T-helper 17 cell (primary cell): ENCODE measurements at regions not wholly inside any gene's neighbourhood (a gene's known extent, or its start where the extent isn't known, plus 50 kb on each side); places are given as distances from the start of the nearest gene placed in this dataset.
"Not testable (repeated sequence)": the region's sequence is repeated elsewhere in the genome, so short reads cannot be mapped to it uniquely, and the experiment has no call there.

ENCODE experiments used
- ATAC-seq: fragments of 150-1000 bp; cut with Tn5 transposase; 2 replicates; pipeline ENCODE4 v1.10.0; 2021; ENCODE audit warnings: mild to moderate bottlenecking, moderate library complexity
- DNase-seq, 3 donors: peaks; one replicate each; pipeline versions ENCODE4 v3.0.0 to v3.0.0-alpha.2; 2020 to 2021
- H3K9me3 ChIP-seq: one replicate; pipeline ENCODE4 v1.7.0; 2013; ENCODE audit warnings: low read length, mild to moderate bottlenecking; ENCODE audit not compliant: control insufficient read depth, poor library complexity, severe bottlenecking
- H3K27ac Mint-ChIP-seq: one replicate; pipeline ENCODE4 v1.8.0; 2022; ENCODE audit warnings: mild to moderate bottlenecking, moderate library complexity, mixed read lengths
- H3K27me3 Mint-ChIP-seq: one replicate; pipeline ENCODE4 v1.8.0; 2022; ENCODE audit warnings: mixed read lengths
- H3K36me3 Mint-ChIP-seq: one replicate; pipeline ENCODE4 v1.8.0; 2022; ENCODE audit warnings: low read depth, mixed read lengths
- H3K4me1 Mint-ChIP-seq: one replicate; pipeline ENCODE4 v1.8.0; 2022; ENCODE audit warnings: mild to moderate bottlenecking, mixed read lengths
- H3K4me3 Mint-ChIP-seq: one replicate; pipeline ENCODE4 v1.8.0; 2022; ENCODE audit warnings: mild to moderate bottlenecking, moderate library complexity, mixed read lengths

GRCh38 chr21:9656455-9656854 is 864.9 kb upstream of the TPTE start:
- not testable (repeated sequence) for DNase-seq

DNA sequence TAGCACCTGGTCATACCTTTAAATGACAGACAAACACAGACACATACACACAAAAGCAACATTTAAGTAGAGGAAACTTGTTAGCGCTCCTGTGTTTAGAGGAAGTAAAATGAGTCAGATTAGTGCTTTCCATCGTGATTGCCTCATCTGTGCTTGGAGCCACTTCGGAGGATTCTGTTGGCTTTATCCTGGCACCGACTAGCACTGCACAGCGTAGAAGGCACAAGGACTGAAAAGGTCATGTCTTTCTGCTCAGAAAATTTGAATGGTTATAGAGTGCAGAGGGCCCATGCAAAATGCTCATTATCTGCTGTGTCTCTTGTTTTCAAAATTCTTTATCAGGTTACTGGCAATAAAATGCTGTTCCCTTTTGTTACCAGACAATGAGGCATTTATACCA is 863.6 kb upstream of the TPTE start:
- not testable (repeated sequence) for H3K4me1 Mint-ChIP-seq, ATAC-seq, DNase-seq

More at GRCh38 chr21:9656455-9656854, 864.9 kb upstream of the TPTE start:
- H3K27ac Mint-ChIP-seq, ATAC-seq, H3K27me3 Mint-ChIP-seq, H3K36me3 Mint-ChIP-seq, H3K9me3 ChIP-seq, H3K4me1 Mint-ChIP-seq, H3K4me3 Mint-ChIP-seq: not testable (repeated sequence)

DNA sequence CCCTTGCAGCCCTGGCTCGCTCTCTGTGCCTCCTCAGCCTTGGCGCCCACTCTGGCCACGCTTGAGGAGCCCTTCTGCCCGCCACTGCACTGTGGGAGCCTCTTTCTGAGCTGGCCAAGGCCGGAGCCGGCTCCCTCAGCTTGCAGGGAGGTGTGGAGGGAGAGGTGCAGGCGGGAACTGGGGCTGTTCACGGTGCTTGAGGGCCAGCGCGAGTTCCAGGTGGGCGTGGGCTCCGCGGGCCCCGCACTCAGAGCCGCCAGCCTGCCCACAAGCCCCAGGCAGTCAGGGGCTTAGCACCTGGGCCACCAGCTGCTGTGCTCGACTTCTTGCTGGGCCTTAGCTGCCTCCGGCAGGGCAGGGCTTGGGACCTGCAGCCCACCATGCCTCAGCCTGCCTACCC is 861.5 kb upstream of the TPTE start:
- not testable (repeated sequence) for DNase-seq, ATAC-seq, H3K4me3 Mint-ChIP-seq, H3K36me3 Mint-ChIP-seq, H3K27me3 Mint-ChIP-seq, H3K4me1 Mint-ChIP-seq, H3K9me3 ChIP-seq, H3K27ac Mint-ChIP-seq

More for the DNA sequence above, 863.6 kb upstream of the TPTE start:
- H3K27me3 Mint-ChIP-seq, H3K36me3 Mint-ChIP-seq, H3K27ac Mint-ChIP-seq, H3K4me3 Mint-ChIP-seq, H3K9me3 ChIP-seq: not testable (repeated sequence)

GRCh38 chr21:9663914-9664729 is 857.3 kb upstream of the TPTE start:
- H3K9me3 ChIP-seq, H3K4me1 Mint-ChIP-seq, H3K36me3 Mint-ChIP-seq, H3K4me3 Mint-ChIP-seq, H3K27ac Mint-ChIP-seq, ATAC-seq, H3K27me3 Mint-ChIP-seq, DNase-seq: not testable (repeated sequence)

DNA sequence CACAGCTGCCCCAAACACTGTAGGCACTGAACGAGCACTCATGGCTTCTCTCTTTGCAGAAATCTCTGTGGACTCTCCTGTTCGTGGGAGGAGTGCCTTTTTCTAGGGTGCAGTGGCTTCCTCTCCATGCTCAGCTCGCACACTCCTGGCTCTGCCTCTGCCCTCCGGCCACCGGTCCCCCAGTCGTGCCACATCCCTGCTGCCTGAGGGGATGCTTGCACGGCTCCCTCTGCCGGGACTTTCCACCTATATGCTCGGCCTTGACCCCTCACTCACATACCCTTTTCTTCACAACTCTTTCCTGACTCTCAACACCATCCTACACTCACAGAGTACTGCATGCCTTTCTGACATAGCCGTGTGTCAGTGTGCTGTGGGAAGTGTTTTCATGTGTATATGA is 845.6 kb upstream of the TPTE start:
- not testable (repeated sequence) for H3K27me3 Mint-ChIP-seq, DNase-seq, H3K4me3 Mint-ChIP-seq, H3K27ac Mint-ChIP-seq, ATAC-seq, H3K36me3 Mint-ChIP-seq, H3K4me1 Mint-ChIP-seq, H3K9me3 ChIP-seq

DNA sequence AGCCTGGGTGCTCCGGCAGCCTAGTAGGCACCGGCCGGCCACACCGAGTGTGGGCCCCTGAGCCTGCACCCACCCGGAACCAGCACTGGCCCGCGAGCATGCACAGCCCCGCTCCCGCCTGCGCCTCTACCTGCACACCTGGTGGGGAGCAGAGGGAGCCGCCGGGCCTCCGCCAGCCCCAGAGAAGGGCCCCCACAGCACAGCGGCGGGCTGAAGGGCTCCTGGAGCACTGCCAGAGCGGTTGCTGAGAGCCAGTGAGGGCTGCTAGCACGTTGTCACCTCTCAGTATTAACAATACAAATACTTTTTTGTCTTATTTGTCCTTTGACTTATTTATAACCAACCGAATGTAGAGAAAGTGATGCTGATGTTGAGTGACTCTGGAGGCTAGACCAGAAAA is 842.4 kb upstream of the TPTE start:
- not testable (repeated sequence) for H3K9me3 ChIP-seq, H3K4me1 Mint-ChIP-seq, ATAC-seq, H3K36me3 Mint-ChIP-seq, H3K4me3 Mint-ChIP-seq, H3K27ac Mint-ChIP-seq, DNase-seq, H3K27me3 Mint-ChIP-seq

DNA sequence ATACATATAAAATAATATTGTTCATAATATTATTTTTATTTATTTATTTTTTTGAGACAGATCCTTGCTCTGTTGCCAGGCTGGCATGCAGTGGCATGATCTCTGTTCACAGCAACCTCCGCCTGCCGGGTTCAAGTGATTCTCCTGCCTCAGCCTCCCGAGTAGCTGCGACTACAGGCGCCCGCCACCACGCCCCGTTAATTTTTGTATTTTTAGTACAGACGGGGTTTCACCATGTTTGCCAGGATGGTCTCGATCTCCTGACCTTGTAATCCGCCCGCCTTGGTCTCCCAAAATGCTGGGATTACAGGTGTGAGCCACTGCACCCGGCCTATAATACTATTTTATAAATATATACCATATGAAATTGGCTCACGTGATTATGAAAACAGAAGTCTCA is 832.4 kb upstream of the TPTE start:
- H3K27ac Mint-ChIP-seq, H3K4me3 Mint-ChIP-seq, ATAC-seq, H3K36me3 Mint-ChIP-seq, DNase-seq, H3K4me1 Mint-ChIP-seq, H3K9me3 ChIP-seq, H3K27me3 Mint-ChIP-seq: not testable (repeated sequence)

DNA sequence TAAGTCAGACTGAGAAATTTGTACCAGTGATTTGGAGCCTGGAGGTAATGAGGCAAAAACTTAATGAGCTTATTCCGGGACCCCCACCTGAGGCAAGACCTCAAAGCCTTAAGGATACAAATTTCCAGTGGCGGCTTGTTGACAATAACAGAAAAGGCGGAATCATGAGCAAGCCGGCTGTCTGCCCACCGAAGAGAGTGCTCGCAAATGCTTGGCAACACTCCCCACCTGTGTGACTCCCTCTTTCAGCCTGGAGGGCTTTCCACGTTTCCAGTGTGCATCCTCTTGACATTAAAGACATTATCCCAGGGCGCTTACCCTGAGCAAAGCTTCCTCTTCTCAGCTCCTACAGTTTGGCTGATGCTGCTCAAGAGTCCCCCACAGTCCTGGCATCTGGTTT is 830.4 kb upstream of the TPTE start:
- not testable (repeated sequence) for H3K27me3 Mint-ChIP-seq, H3K4me3 Mint-ChIP-seq, H3K27ac Mint-ChIP-seq, H3K4me1 Mint-ChIP-seq, ATAC-seq, H3K9me3 ChIP-seq, DNase-seq, H3K36me3 Mint-ChIP-seq

GRCh38 chr21:9695759-9696158 is 825.6 kb upstream of the TPTE start:
- not testable (repeated sequence) for H3K36me3 Mint-ChIP-seq, H3K27me3 Mint-ChIP-seq, H3K4me3 Mint-ChIP-seq, H3K9me3 ChIP-seq, DNase-seq, H3K4me1 Mint-ChIP-seq, H3K27ac Mint-ChIP-seq, ATAC-seq

GRCh38 chr21:9697751-9698150 is 823.6 kb upstream of the TPTE start:
- ATAC-seq, H3K36me3 Mint-ChIP-seq: not testable (repeated sequence)

DNA sequence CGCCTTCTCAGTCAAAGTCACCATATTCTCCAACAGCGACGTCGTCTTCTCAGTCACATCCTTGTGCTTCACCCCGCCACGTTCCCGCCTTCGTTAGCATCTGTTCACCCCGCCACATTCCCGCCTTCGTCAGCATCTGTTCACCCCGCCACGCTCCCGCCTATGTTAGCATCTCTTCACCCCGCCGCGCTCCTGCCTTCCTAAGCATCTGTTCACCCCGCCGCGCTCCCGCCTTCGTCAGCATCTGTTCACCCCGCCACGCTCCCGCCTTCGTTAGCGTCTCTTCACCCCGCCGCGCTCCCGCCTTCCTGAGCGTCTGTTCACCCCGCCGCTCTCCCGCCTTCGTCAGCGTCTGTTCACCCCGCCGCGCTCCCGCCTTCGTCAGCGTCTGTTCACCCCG is 816.4 kb upstream of the TPTE start:
- not testable (repeated sequence) for H3K36me3 Mint-ChIP-seq, ATAC-seq, H3K9me3 ChIP-seq, DNase-seq, H3K27me3 Mint-ChIP-seq, H3K4me1 Mint-ChIP-seq, H3K27ac Mint-ChIP-seq, H3K4me3 Mint-ChIP-seq

More at GRCh38 chr21:9697751-9698150, 823.6 kb upstream of the TPTE start:
- H3K9me3 ChIP-seq, H3K27me3 Mint-ChIP-seq, H3K27ac Mint-ChIP-seq, H3K4me1 Mint-ChIP-seq, DNase-seq, H3K4me3 Mint-ChIP-seq: not testable (repeated sequence)

DNA sequence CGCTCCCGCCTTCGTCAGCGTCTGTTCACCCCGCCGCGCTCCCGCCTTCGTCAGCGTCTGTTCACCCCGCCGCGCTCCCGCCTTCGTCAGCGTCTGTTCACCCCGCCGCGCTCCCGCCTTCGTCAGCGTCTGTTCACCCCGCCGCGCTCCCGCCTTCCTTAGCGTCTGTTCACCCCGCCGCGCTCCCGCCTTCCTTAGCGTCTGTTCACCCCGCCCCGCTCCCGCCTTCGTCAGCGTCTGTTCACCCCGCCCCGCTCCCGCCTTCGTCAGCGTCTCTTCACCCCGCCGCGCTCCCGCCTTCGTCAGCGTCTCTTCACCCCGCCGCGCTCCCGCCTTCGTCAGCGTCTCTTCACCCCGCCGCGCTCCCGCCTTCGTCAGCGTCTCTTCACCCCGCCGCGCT is 815.9 kb upstream of the TPTE start:
- H3K27me3 Mint-ChIP-seq, H3K4me3 Mint-ChIP-seq, H3K27ac Mint-ChIP-seq, ATAC-seq, H3K9me3 ChIP-seq, DNase-seq, H3K36me3 Mint-ChIP-seq, H3K4me1 Mint-ChIP-seq: not testable (repeated sequence)

- not testable (repeated sequence) for DNase-seq, H3K36me3 Mint-ChIP-seq, H3K27ac Mint-ChIP-seq, ATAC-seq, H3K4me1 Mint-ChIP-seq, H3K4me3 Mint-ChIP-seq, H3K9me3 ChIP-seq, H3K27me3 Mint-ChIP-seq
These were observed 796.8 kb upstream of the TPTE start for GRCh38 chr21:9724542-9724941.

GRCh38 chr21:9727187-9727586 is 794.2 kb upstream of the TPTE start:
- DNase-seq, H3K27me3 Mint-ChIP-seq, ATAC-seq, H3K9me3 ChIP-seq, H3K4me3 Mint-ChIP-seq, H3K36me3 Mint-ChIP-seq, H3K27ac Mint-ChIP-seq, H3K4me1 Mint-ChIP-seq: not testable (repeated sequence)
